ENCODE measurements at regions not wholly inside any gene's neighbourhood (a gene's known extent, or its start where the extent isn't known, plus 50 kb on each side); places are given as distances from the start of the nearest gene placed in this dataset.
"Not testable (repeated sequence)": the region's sequence is repeated elsewhere in the genome, so short reads cannot be mapped to it uniquely, and the experiment has no call there.

GRCh38 chr3:112699436-112699978 is 58.6 kb upstream of the CCDC80 start:
- intact Hi-C loops (cut with DNase I) = no loop called here
- Histone ChIP-seq H3K9me3 (no peaks in the 10 kb centered on the region), H3K27ac (no peak overlapping the region), H3K4me3 (no peak overlapping the region), H3K9ac (ENCODE audit: low read depth in 2 of 2, low read length in 2 of 2) (no peak overlapping the region), H3K27me3 (no peaks in the 10 kb centered on the region), H3K4me1 (no peaks in the 10 kb centered on the region), H3K36me3 (no peaks in the 10 kb centered on the region)
- TF ChIP-seq, protein P1, sequence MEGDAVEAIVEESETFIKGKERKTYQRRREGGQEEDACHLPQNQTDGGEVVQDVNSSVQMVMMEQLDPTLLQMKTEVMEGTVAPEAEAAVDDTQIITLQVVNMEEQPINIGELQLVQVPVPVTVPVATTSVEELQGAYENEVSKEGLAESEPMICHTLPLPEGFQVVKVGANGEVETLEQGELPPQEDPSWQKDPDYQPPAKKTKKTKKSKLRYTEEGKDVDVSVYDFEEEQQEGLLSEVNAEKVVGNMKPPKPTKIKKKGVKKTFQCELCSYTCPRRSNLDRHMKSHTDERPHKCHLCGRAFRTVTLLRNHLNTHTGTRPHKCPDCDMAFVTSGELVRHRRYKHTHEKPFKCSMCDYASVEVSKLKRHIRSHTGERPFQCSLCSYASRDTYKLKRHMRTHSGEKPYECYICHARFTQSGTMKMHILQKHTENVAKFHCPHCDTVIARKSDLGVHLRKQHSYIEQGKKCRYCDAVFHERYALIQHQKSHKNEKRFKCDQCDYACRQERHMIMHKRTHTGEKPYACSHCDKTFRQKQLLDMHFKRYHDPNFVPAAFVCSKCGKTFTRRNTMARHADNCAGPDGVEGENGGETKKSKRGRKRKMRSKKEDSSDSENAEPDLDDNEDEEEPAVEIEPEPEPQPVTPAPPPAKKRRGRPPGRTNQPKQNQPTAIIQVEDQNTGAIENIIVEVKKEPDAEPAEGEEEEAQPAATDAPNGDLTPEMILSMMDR (IDR thresholded peaks at IDR 0.05) = no peak
- no peak for DNase-seq

DNA sequence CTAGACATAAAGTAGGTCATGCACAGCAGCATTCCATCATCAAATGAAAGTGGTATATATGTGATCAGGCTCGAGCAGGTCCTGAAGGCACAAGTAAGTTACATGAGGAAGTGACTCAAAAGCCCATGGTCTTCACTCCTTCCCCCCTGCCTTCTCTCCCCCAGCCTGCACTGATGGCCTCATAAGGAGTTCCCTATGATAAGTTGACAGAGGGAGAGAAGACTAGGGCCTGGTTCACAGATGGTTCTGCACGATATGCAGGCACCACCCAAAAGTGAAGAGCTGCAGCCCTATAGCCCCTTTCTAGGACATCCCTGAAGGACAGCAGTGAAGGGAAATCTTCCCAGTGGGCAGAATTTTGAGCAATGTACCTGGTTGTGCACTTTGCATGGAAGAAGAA is 57.5 kb upstream of the CCDC80 start:
- H3K9ac ChIP-seq (ENCODE audit: low read depth in 2 of 2, low read length in 2 of 2); intact Hi-C loops (cut with DNase I); H3K27ac ChIP-seq; H3K4me3 ChIP-seq; H3K27me3 ChIP-seq; DNase-seq; H3K9me3 ChIP-seq; H3K4me1 ChIP-seq; H3K36me3 ChIP-seq: not testable (repeated sequence)

DNA sequence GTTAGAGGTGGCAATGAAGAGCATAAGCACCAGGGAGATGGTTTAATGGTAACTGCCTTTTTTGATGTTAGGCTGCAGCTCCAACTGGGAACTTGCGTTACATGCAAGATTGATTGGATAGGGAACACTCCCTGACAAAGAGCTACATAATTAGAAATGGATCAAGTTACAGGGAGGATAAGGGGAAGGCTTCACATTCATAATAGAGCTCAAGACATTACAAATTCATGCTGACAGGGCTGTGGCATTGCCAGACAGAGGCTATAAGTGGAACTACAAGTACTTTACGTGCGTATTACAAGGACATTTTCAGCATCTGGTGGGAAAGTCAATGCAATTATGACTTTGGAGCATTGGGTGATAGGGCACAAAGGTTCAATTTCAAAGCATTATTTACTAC is 55.3 kb upstream of the CCDC80 start:
- H3K4me1 ChIP-seq; H3K27ac ChIP-seq; H3K36me3 ChIP-seq; intact Hi-C loops (cut with DNase I); H3K9me3 ChIP-seq; H3K4me3 ChIP-seq; H3K9ac ChIP-seq (ENCODE audit: low read depth in 2 of 2, low read length in 2 of 2); H3K27me3 ChIP-seq; DNase-seq: not testable (repeated sequence)

GRCh38 chr3:112695377-112696108 is 54.6 kb upstream of the CCDC80 start:
- H3K4me1 ChIP-seq; H3K36me3 ChIP-seq; H3K27ac ChIP-seq; H3K9ac ChIP-seq (ENCODE audit: low read depth in 2 of 2, low read length in 2 of 2); H3K9me3 ChIP-seq; DNase-seq; H3K27me3 ChIP-seq; H3K4me3 ChIP-seq; intact Hi-C loops (cut with DNase I): not testable (repeated sequence)

GRCh38 chr3:112694906-112695305 is 54.0 kb upstream of the CCDC80 start:
- H3K27ac ChIP-seq; H3K36me3 ChIP-seq; intact Hi-C loops (cut with DNase I); DNase-seq; H3K4me3 ChIP-seq; H3K27me3 ChIP-seq; H3K9me3 ChIP-seq; H3K4me1 ChIP-seq; H3K9ac ChIP-seq (ENCODE audit: low read depth in 2 of 2, low read length in 2 of 2): not testable (repeated sequence)

DNA sequence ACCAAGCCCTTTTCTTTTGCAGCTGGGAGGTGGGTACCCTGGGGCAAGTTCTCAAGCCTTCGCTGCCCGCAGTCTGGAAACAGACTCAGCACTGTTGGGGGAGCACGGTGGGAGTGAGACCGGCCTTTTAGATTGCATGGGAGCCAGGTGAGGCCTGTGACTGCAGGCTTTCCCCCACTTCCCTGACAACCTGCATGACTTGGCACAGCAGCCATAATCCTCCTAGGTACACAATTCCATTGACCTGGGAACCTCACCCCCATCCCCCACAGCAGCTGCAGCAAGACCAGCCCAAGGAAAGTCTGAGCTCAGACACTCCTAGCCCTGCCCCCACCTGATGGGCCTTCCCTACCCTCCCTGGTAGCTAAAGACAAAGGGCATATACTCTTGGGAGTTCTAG is 52.2 kb upstream of the CCDC80 start:
- Histone ChIP-seq H3K4me1 (no peaks in the 10 kb centered on the region), H3K27me3 (no peaks in the 10 kb centered on the region), H3K4me3 (no peak overlapping the region), H3K27ac (no peak overlapping the region), H3K9me3 (no peaks in the 10 kb centered on the region), H3K36me3 (no peaks in the 10 kb centered on the region), H3K9ac (ENCODE audit: low read depth in 2 of 2, low read length in 2 of 2) (no peak overlapping the region)
- intact Hi-C loops (cut with DNase I) = no loop called here
- TF ChIP-seq, protein P1 (IDR thresholded peaks at IDR 0.05) = no peak
- DNase-seq = no peak

Data from colonic mucosa (tissue), 4 donors.